ENCODE measurements at regions not wholly inside any gene's neighbourhood (a gene's known extent, or its start where the extent isn't known, plus 50 kb on each side); places are given as distances from the start of the nearest gene placed in this dataset.
"Not testable (repeated sequence)": the region's sequence is repeated elsewhere in the genome, so short reads cannot be mapped to it uniquely, and the experiment has no call there.

DNA sequence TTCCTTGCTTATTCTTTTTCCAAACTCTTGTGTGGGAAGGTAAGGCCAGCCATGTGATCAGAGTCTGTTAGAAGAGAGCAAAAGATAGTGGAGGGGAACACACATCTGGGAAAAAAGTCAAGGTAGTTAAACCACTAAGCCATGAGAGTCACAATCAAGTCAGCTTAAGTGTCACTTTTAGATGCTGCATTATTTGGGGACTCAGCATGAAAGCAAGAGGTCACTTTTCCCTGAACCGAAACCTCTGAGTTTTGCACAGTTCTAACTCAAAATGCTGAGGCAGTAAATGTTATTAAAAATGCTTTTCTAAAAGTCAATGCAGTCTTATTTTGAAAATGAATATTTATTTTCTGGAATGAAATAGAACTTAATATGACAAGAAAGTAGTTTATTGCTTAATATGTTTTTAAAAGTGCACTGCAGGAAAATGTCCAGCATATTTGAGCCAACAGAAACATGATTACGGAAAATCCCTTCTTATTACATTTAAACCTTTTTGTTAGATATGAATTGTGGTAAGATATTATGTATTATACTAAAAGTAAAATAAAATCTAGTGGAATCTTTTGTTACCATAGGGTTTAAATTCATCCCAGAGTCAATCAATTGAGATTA, 69.3 kb downstream of the RBM11 start:
- no peaks in the 10 kb centered on the region for H3K4me1 ChIP-seq (replicated peaks in 1 of 2)
- no peak overlapping the region for H3K4me3 ChIP-seq
- WGBS, 4 donors, result 67 to 90% (median 73%) methylated on average over 2 of the region's 2 CpGs
- DNase-seq, result no peak
- H3K36me3 ChIP-seq (replicated peaks in 1 of 2), result no peaks in the 10 kb centered on the region
- H3K9me3 ChIP-seq (replicated peaks in 1 of 3), result no peaks in the 10 kb centered on the region
- TF ChIP-seq POLR2A (IDR thresholded peaks at IDR 0.05), result no peak
- TF ChIP-seq, protein P1, sequence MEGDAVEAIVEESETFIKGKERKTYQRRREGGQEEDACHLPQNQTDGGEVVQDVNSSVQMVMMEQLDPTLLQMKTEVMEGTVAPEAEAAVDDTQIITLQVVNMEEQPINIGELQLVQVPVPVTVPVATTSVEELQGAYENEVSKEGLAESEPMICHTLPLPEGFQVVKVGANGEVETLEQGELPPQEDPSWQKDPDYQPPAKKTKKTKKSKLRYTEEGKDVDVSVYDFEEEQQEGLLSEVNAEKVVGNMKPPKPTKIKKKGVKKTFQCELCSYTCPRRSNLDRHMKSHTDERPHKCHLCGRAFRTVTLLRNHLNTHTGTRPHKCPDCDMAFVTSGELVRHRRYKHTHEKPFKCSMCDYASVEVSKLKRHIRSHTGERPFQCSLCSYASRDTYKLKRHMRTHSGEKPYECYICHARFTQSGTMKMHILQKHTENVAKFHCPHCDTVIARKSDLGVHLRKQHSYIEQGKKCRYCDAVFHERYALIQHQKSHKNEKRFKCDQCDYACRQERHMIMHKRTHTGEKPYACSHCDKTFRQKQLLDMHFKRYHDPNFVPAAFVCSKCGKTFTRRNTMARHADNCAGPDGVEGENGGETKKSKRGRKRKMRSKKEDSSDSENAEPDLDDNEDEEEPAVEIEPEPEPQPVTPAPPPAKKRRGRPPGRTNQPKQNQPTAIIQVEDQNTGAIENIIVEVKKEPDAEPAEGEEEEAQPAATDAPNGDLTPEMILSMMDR (IDR thresholded peaks at IDR 0.05), result no peak
- no peaks in the 10 kb centered on the region for H3K27me3 ChIP-seq
- no peak overlapping the region for H3K27ac ChIP-seq
- intact Hi-C loops (cut with DNase I), result no loop called here

DNA sequence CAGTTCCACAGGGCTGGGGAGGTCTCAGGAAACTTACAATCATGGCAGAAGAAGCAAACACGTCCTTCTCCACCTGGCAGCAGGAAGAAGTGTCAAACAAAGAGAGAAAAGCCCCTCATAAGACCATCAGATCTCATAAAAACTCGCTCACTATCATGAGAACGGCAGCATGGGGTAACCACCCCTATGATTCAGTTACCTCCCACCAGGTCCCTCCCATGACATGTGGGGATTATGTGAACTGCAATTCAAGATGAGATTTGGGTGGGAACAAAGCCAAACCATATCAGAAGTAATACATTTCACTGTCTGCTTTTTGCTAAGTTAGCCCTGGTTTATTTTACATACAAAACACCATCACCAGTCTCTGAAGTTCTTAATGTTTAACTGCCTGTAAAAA, 68.5 kb downstream of the RBM11 start:
- Histone ChIP-seq H3K36me3 (replicated peaks in 1 of 2) (no peaks in the 10 kb centered on the region), H3K4me3 (no peak overlapping the region), H3K4me1 (replicated peaks in 1 of 2) (no peaks in the 10 kb centered on the region), H3K27ac (no peak overlapping the region), H3K27me3 (no peaks in the 10 kb centered on the region), H3K9me3 (replicated peaks in 1 of 3) (no peaks in the 10 kb centered on the region)
- WGBS, 4 donors, result 54 to 62% (median 59%) methylated on average over 3 of the region's 3 CpGs
- no peak for TF ChIP-seq POLR2A (IDR thresholded peaks at IDR 0.05)
- TF ChIP-seq, protein P1 (IDR thresholded peaks at IDR 0.05), result no peak
- DNase-seq, result no peak
- intact Hi-C loops (cut with DNase I), result no loop called here

DNA sequence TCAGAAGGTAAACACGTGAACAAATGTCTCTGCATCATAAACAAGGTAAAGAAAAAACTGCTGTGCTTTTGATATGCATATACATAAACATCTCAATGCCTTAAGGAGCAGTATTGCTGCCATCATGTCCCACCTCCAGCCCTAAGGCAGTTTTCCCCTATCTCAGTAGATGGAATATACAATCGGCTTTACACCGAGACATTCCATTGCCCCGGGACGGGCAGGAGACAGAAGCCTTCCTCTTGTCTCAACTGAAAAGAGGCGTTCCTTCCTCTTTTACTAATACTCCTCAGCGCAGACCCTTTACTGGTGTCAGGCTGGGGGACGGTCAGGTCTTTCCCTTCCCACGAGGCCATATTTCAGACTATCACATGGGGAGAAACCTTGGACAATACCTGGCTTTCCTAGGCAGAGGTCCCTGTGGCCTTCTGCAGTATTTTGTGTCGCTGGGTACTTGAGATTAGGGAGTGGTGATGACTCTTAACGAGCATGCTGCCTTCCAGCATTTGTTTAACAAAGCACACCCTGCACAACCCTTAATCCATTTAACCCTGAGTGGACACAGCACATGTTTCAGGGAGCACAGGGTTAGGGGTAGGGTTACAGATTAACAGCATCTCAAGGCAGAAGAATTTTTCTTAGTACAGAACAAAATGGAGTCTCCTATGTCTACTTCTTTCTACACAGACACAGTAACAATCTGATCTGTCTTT, 65.4 kb downstream of the RBM11 start:
- H3K4me3 ChIP-seq; DNase-seq; H3K9me3 ChIP-seq (replicated peaks in 1 of 3); H3K36me3 ChIP-seq (replicated peaks in 1 of 2); intact Hi-C loops (cut with DNase I); H3K27me3 ChIP-seq; H3K4me1 ChIP-seq (replicated peaks in 1 of 2); H3K27ac ChIP-seq: not testable (repeated sequence)
- WGBS, 4 donors, result 29 to 47% (median 37%) methylated on average over 11 of the region's 11 CpGs
